Gastrocnemius medialis (tissue), 4 donors: ENCODE measurements at regions not wholly inside any gene's neighbourhood (a gene's known extent, or its start where the extent isn't known, plus 50 kb on each side); places are given as distances from the start of the nearest gene placed in this dataset.

ENCODE experiments used
- ATAC-seq, 2 donors: fragments of 150-250 bp; one replicate each; pipeline ENCODE4 v1.9.1; 2016
- DNase-seq, 2 donors: peaks; one replicate each; pipeline ENCODE4 v3.0.0-alpha.2; 2019
- H3K27ac ChIP-seq, 4 donors: fragments of 200-600 bp; sonication (generic); 1 replicate in 1 of 4; 2 replicates in 3 of 4; pipeline ENCODE4 v1.5.1; 2016 to 2018; ENCODE audit warnings: mild to moderate bottlenecking in 2 of 4, moderate library complexity in 1 of 4
- H3K27me3 ChIP-seq, 3 donors: fragments of 200-600 bp; sonication (generic) in 2 of 3; 1 replicate in 1 of 3; 2 replicates in 2 of 3; pipeline versions ENCODE4 v1.5.1 to v1.6.0; 2016 to 2019; ENCODE audit warnings: mild to moderate bottlenecking in 1 of 3, moderate library complexity in 1 of 3
- H3K36me3 ChIP-seq, 2 donors: fragments of 200-600 bp; sonication (generic) in 1 of 2; one replicate each; pipeline ENCODE4 v1.5.1; 2017 to 2018
- H3K4me1 ChIP-seq, 2 donors: fragments of 200-600 bp; sonication (generic) in 1 of 2; one replicate each; pipeline ENCODE4 v1.5.1; 2016 to 2017; ENCODE audit warnings: mild to moderate bottlenecking in 2 of 2
- H3K4me3 ChIP-seq, 4 donors: fragments of 200-600 bp; sonication (generic) in 3 of 4; 1 replicate in 1 of 4; 2 replicates in 3 of 4; pipeline ENCODE4 v1.5.1; 2016 to 2019; ENCODE audit warnings: mild to moderate bottlenecking in 2 of 4
- H3K9me3 ChIP-seq, 3 donors: fragments of 200-600 bp; sonication (generic) in 2 of 3; 1 replicate in 1 of 3; 2 replicates in 2 of 3; pipeline ENCODE4 v1.5.1; 2016 to 2019
- CTCF ChIP-seq, 5 experiments: fragments of 450-650 bp in 3 of 5; fragments of 200-600 bp in 2 of 5; sonication (generic) in 2 of 5; IDR thresholded peaks in 4 of 5; conservative IDR thresholded peaks in 1 of 5; 1 replicate in 4 of 5; 2 replicates in 1 of 5; pipeline ENCODE4 v1.5.1; 2016 to 2019; ENCODE audit warnings: antibody characterized with exemption in 5 of 5, mild to moderate bottlenecking in 3 of 5, moderate library complexity in 3 of 5
- POLR2A ChIP-seq, 2 donors: fragments of 450-650 bp; IDR thresholded peaks; one replicate each; pipeline ENCODE4 v1.6.1; 2017; ENCODE audit warnings: antibody characterized with exemption in 2 of 2, mild to moderate bottlenecking in 2 of 2, moderate library complexity in 2 of 2
- in situ Hi-C, 4 donors: fragments of 200-750 bp; cut with MboI; loops; one replicate each; pipeline versions ENCODE4 v1.15.0 to v1.8.0; 2017; ENCODE audit warnings: low sequenced_read_pairs in 4 of 4
- intact Hi-C: fragments of 100-400 bp; cut with DNase I; formaldehyde crosslinking; loops from one replicate; pipeline ENCODE4 v1.15.1; 2023; ENCODE audit warnings: low total_unique reads

GRCh38 chr1:4129693-4130092, 229.6 kb upstream of the C1orf174 start:
- Histone ChIP-seq H3K27ac (no peak overlapping the region), H3K9me3 (no peaks in the 10 kb centered on the region), H3K4me1 (no peaks in the 10 kb centered on the region), H3K4me3 (no peak overlapping the region), H3K27me3 (peaks cover 0 to 3% (median 0%) of the 10 kb centered on the region in 3 donors), H3K36me3 (no peaks in the 10 kb centered on the region)
- ATAC-seq = no peak
- no peak for TF ChIP-seq POLR2A (IDR thresholded peaks at IDR 0.05)
- no peak for TF ChIP-seq CTCF (IDR thresholded peaks at IDR 0.05 in 4 of 5, conservative IDR thresholded peaks at IDR 0.05 in 1 of 5)
- no peak for DNase-seq
- intact Hi-C loops (no loop called here), in situ Hi-C loops (no loop called here)

- intact Hi-C loops = no loop called here
- in situ Hi-C loops = no loop called here
- no peaks in the 10 kb centered on the region for H3K36me3 ChIP-seq
- DNase-seq (no peak), ATAC-seq (no peak)
- no peaks in the 10 kb centered on the region for H3K4me1 ChIP-seq
- TF ChIP-seq POLR2A (IDR thresholded peaks at IDR 0.05) (no peak), CTCF (IDR thresholded peaks at IDR 0.05 in 4 of 5, conservative IDR thresholded peaks at IDR 0.05 in 1 of 5) (no peak)
- H3K4me3 ChIP-seq = no peak overlapping the region
- no peaks in the 10 kb centered on the region for H3K9me3 ChIP-seq
- H3K27ac ChIP-seq = no peak overlapping the region
- peaks cover 0 to 3% (median 0%) of the 10 kb centered on the region in 3 donors for H3K27me3 ChIP-seq
Observed at GRCh38 chr1:4130096-4130495, 230.0 kb upstream of the C1orf174 start.

GRCh38 chr1:4131734-4132133, 231.7 kb upstream of the C1orf174 start:
- in situ Hi-C loops (no loop called here), intact Hi-C loops (no loop called here)
- H3K36me3 ChIP-seq = no peaks in the 10 kb centered on the region
- H3K27me3 ChIP-seq = peaks cover 0 to 3% (median 0%) of the 10 kb centered on the region in 3 donors
- no peak overlapping the region for H3K27ac ChIP-seq
- no peak for DNase-seq
- no peaks in the 10 kb centered on the region for H3K4me1 ChIP-seq
- no peak for ATAC-seq
- no peak overlapping the region for H3K4me3 ChIP-seq
- no peaks in the 10 kb centered on the region for H3K9me3 ChIP-seq
- TF ChIP-seq POLR2A (IDR thresholded peaks at IDR 0.05) (no peak), CTCF (IDR thresholded peaks at IDR 0.05 in 4 of 5, conservative IDR thresholded peaks at IDR 0.05 in 1 of 5) (no peak)

GRCh38 chr1:4132352-4133296, 232.6 kb upstream of the C1orf174 start:
- no peak for DNase-seq
- in situ Hi-C loops (no loop called here), intact Hi-C loops (no loop called here)
- Histone ChIP-seq H3K27me3 (peaks cover 0 to 3% (median 0%) of the 10 kb centered on the region in 3 donors), H3K4me1 (no peaks in the 10 kb centered on the region), H3K9me3 (no peaks in the 10 kb centered on the region), H3K36me3 (no peaks in the 10 kb centered on the region), H3K27ac (no peak overlapping the region), H3K4me3 (no peak overlapping the region)
- TF ChIP-seq CTCF (IDR thresholded peaks at IDR 0.05 in 4 of 5, conservative IDR thresholded peaks at IDR 0.05 in 1 of 5) = no peak
- no peak for TF ChIP-seq POLR2A (IDR thresholded peaks at IDR 0.05)
- ATAC-seq = no peak
